ENCODE measurements at regions not wholly inside any gene's neighbourhood (a gene's known extent, or its start where the extent isn't known, plus 50 kb on each side); places are given as distances from the start of the nearest gene placed in this dataset.

DNA sequence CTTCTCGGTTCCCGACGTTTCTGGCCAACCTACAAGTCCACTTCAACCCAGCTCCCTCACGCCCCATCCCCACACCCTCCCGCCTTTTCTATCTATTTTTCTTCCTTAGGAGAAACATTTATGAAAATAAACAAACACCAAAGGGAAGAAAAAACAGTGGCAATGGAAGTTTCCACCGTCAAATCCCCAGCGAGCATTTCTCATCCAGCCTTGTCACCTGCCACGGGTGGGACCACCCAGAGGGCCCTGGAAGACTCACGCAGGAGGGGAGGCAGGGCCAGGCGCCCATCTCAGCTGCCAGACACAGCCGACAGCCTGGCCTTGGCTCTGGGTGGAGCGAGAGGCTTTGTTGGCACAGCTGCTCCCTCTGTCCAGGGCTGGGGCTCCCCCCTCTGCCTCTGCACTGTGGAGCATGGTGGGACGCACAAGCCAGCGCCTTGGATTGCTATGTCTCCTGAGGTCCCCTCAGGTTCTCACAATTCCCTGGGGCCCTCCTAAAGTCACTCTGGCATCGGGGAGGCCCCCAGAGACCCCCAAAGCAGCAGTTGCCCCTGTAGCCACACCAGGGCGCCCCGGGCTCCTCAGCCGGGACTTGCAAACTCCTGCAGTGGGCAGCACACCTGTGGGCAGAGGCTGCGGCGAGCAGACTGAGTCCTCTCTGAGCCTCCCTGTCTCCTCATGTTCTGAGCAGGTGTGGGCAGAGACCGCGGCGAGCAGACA is 395.7 kb upstream of the SALL3 start:
- 16% methylated on average over 9 of the region's 23 CpGs for WGBS (ENCODE audit: low lambda C conversion rate)
- no TSS peak for BruUV-seq (replicated peaks)
- no peaks in the 10 kb centered on the region for H3K4me1 ChIP-seq (ENCODE audit: insufficient read depth, low read length)
- intact Hi-C loops (cut with micrococcal nuclease; ENCODE audit: unreplicated experiment) (no loop called here), in situ Hi-C loops (cut with HindIII; ENCODE audit: extremely low pct_ligation_motif_present, low pct_unique_long_range_greater_than_20kb) (no loop called here)
- H2AFZ ChIP-seq (ENCODE audit: low read length), result no peak overlapping the region
- no peaks in the 10 kb centered on the region for H3K36me3 ChIP-seq (replicated peaks in 1 of 2; ENCODE audit: control insufficient read depth in 1 of 2, insufficient read depth in 2 of 2, low read length in 2 of 2)
- H3K79me2 ChIP-seq (ENCODE audit: insufficient read depth, low read length), result no peaks in the 10 kb centered on the region
- ChIA-PET POLR2A (no interaction called here), CTCF (ENCODE audit: low intra/inter-chr PET ratio, low total read pairs) (no interaction called here)
- no peak for FAIRE-seq
- DNase-seq (ENCODE audit: low spot score), result no peak
- H3K27ac ChIP-seq (ENCODE audit: extremely low read length, insufficient read depth, low read length), result no peak overlapping the region
- H3K4me2 ChIP-seq (ENCODE audit: low read depth, low read length), result no peak overlapping the region
- H4K20me1 ChIP-seq (ENCODE audit: insufficient read depth, low read length), result no peaks in the 10 kb centered on the region
- H3K27me3 ChIP-seq (ENCODE audit: control insufficient read depth in 1 of 2, insufficient read depth in 2 of 2, low read length in 2 of 2), result peaks cover 0 to 43% of the 10 kb centered on the region in 2 experiments
- no peak overlapping the region for H3K9ac ChIP-seq (ENCODE audit: insufficient read depth, low read depth, low read length)
- H3K9me3 ChIP-seq (ENCODE audit: low read length), result no peaks in the 10 kb centered on the region
- no peak for ATAC-seq
- no peak overlapping the region for H3K4me3 ChIP-seq (replicated peaks in 1 of 3; ENCODE audit: insufficient read depth in 1 of 3, low read depth in 2 of 3, low read length in 3 of 3)
- TF ChIP-seq ZFY (CRISPR knock-in tag; IDR thresholded peaks at IDR 0.05), result no peak
- no peak for TF ChIP-seq SOX6 (IDR thresholded peaks at IDR 0.05)
- no peak for TF ChIP-seq SOX6 (CRISPR knock-in tag; IDR thresholded peaks at IDR 0.05)
- TF ChIP-seq ZNF792 (CRISPR knock-in tag; IDR thresholded peaks at IDR 0.05), result no peak
- no peak for TF ChIP-seq ZNF772 (CRISPR knock-in tag; IDR thresholded peaks at IDR 0.05)
- TF ChIP-seq SRF (IDR thresholded peaks at IDR 0.05; ENCODE audit: low read depth, low read length), result no peak
- TF ChIP-seq, protein P1, sequence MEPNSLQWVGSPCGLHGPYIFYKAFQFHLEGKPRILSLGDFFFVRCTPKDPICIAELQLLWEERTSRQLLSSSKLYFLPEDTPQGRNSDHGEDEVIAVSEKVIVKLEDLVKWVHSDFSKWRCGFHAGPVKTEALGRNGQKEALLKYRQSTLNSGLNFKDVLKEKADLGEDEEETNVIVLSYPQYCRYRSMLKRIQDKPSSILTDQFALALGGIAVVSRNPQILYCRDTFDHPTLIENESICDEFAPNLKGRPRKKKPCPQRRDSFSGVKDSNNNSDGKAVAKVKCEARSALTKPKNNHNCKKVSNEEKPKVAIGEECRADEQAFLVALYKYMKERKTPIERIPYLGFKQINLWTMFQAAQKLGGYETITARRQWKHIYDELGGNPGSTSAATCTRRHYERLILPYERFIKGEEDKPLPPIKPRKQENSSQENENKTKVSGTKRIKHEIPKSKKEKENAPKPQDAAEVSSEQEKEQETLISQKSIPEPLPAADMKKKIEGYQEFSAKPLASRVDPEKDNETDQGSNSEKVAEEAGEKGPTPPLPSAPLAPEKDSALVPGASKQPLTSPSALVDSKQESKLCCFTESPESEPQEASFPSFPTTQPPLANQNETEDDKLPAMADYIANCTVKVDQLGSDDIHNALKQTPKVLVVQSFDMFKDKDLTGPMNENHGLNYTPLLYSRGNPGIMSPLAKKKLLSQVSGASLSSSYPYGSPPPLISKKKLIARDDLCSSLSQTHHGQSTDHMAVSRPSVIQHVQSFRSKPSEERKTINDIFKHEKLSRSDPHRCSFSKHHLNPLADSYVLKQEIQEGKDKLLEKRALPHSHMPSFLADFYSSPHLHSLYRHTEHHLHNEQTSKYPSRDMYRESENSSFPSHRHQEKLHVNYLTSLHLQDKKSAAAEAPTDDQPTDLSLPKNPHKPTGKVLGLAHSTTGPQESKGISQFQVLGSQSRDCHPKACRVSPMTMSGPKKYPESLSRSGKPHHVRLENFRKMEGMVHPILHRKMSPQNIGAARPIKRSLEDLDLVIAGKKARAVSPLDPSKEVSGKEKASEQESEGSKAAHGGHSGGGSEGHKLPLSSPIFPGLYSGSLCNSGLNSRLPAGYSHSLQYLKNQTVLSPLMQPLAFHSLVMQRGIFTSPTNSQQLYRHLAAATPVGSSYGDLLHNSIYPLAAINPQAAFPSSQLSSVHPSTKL (CRISPR knock-in tag; IDR thresholded peaks at IDR 0.05), result no peak
- TF ChIP-seq ZNF484 (CRISPR knock-in tag; IDR thresholded peaks at IDR 0.05; ENCODE audit: borderline replicate concordance, low read depth), result no peak
- TF ChIP-seq, protein P2, sequence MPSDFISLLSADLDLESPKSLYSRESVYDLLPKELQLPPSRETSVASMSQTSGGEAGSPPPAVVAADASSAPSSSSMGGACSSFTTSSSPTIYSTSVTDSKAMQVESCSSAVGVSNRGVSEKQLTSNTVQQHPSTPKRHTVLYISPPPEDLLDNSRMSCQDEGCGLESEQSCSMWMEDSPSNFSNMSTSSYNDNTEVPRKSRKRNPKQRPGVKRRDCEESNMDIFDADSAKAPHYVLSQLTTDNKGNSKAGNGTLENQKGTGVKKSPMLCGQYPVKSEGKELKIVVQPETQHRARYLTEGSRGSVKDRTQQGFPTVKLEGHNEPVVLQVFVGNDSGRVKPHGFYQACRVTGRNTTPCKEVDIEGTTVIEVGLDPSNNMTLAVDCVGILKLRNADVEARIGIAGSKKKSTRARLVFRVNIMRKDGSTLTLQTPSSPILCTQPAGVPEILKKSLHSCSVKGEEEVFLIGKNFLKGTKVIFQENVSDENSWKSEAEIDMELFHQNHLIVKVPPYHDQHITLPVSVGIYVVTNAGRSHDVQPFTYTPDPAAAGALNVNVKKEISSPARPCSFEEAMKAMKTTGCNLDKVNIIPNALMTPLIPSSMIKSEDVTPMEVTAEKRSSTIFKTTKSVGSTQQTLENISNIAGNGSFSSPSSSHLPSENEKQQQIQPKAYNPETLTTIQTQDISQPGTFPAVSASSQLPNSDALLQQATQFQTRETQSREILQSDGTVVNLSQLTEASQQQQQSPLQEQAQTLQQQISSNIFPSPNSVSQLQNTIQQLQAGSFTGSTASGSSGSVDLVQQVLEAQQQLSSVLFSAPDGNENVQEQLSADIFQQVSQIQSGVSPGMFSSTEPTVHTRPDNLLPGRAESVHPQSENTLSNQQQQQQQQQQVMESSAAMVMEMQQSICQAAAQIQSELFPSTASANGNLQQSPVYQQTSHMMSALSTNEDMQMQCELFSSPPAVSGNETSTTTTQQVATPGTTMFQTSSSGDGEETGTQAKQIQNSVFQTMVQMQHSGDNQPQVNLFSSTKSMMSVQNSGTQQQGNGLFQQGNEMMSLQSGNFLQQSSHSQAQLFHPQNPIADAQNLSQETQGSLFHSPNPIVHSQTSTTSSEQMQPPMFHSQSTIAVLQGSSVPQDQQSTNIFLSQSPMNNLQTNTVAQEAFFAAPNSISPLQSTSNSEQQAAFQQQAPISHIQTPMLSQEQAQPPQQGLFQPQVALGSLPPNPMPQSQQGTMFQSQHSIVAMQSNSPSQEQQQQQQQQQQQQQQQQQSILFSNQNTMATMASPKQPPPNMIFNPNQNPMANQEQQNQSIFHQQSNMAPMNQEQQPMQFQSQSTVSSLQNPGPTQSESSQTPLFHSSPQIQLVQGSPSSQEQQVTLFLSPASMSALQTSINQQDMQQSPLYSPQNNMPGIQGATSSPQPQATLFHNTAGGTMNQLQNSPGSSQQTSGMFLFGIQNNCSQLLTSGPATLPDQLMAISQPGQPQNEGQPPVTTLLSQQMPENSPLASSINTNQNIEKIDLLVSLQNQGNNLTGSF (CRISPR knock-in tag; IDR thresholded peaks at IDR 0.05), result no peak
- no peak for TF ChIP-seq ZNF33A (CRISPR knock-in tag; IDR thresholded peaks at IDR 0.05; ENCODE audit: borderline replicate concordance)

Data from HepG2 (cell line).